GM19324 (cell line): ENCODE measurements at regions not wholly inside any gene's neighbourhood (a gene's known extent, or its start where the extent isn't known, plus 50 kb on each side); places are given as distances from the start of the nearest gene placed in this dataset.
"Not testable (repeated sequence)": the region's sequence is repeated elsewhere in the genome, so short reads cannot be mapped to it uniquely, and the experiment has no call there.

Experiments
- ATAC-seq: cut with Tn5 transposase; IDR thresholded peaks from one replicate; pipeline ENCODE4 v1.9.1; 2021; ENCODE audit warnings: mild to moderate bottlenecking, moderate library complexity; ENCODE audit not compliant: unreplicated experiment, low FRiP score

DNA sequence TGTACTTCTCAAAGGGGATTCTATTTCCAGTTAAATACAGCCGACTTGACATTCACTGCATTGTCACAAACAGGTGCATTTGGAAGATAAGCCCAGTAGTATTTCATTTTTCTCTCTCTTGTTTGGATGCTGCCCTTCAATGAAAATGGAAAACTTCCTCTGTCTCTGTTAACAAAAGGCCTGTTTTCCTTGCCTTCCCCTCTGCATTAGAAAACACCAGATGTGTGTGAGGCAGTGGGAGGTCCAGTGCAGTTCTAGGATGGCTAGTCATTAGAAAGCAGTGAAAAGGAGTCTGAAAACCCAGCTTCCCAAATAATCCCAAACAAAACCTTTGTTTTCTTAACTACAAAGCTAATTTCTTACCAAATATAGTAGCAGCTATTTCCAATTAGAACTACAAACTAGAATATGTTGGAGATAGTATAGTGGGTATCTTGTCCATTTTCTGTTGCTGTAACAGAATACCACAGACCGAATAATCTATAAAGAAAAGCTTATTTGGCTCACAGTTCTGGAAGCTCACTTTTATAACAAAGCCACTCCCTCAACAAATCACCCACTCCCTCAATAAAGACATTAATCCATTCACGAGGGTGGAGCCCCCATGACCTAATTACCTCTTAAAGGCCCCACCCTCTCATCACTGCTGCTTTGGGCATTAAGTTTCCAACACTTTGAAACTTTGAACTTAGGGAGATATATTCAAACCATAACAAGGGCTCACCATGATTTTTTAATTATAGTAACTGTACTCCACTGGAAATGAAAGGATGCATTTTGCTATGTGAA lies 452.1 kb upstream of the RPS6KA3 start:
- no peak for ATAC-seq

DNA sequence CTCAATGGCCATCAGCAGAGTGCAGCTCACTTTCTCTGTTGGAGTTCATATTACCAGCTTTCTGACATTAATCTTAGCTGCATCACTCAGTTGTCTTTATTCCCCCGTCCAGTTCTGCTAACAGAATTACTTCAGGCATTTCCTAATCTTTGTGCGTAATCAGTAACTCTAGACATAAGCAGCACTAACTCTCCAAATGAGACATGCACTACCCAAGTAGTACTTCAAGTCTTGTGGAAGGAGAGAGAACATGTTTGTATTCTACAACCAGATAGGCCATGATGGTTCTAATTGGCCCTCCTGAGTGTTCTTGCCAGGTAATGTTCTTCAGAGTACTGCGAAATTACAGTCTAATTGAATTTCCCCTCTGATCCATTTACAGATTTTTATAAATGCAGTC lies 448.5 kb upstream of the RPS6KA3 start:
- no peak for ATAC-seq

- ATAC-seq: no peak
Observed at GRCh38 chrX:20712811-20713210, 446.1 kb upstream of the RPS6KA3 start.

DNA sequence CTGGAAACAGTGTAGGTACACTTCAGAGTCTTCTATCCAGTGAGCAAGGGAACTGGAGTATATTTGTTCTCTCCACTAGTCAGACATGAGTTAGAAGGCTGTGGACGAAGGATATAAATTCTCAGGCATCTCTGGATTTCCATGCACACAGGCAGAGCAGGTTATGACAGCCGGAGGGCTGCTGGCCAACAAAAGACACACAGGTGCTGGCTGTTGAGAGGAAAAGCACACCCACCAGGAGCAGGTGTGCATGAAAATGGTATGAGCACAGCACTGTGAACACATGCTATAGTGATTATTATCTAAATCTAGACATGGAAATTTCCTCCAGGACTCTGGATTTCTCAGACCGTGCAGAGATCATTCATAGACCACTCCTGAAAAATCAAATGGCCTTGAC lies 444.7 kb upstream of the RPS6KA3 start:
- no peak for ATAC-seq

GRCh38 chrX:20693078-20693477 lies 426.4 kb upstream of the RPS6KA3 start:
- ATAC-seq: no peak

- ATAC-seq: no peak
Observed at GRCh38 chrX:20686256-20686655, 419.5 kb upstream of the RPS6KA3 start.

GRCh38 chrX:20685652-20686051 lies 418.9 kb upstream of the RPS6KA3 start:
- ATAC-seq: no peak

DNA sequence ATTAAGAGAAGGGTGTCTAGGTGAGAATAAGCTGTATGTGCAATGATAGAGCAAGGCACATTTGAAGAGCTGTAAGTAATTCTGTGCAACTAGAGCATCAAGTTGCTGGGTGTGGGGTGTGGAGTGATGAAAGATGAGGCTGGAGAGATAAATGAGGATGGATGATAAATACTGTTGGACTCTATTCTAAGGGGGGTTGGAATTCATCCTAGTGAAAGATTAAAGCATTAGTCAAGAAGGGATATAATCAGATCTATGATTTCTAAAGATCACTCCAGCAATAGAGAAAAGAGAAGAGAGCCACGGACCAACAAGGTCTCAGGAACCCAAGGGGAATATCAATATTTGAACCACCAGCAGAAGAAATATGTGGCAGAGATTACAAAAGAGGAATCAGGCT lies 415.0 kb upstream of the RPS6KA3 start:
- no peak for ATAC-seq

DNA sequence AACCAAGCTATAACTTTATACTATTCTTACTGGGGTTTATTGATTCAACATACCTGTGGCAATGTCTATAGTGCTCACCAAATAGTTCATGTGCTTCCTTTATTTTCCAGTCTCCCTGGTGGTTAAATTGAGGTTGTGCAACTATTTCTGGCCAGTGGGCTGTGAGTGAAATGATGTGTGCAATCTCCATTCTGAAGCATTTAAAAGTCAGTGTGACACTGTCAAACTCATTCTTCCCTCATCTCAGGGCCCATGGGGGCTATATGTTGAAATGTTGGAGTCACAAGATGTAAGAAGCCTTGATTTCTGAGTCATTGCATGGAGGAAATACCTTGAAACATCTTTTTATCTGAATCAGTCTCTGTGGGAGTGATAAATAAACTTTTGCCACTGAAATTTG lies 414.3 kb upstream of the RPS6KA3 start:
- no peak for ATAC-seq

GRCh38 chrX:20672476-20672875 lies 405.8 kb upstream of the RPS6KA3 start:
- no peak for ATAC-seq

GRCh38 chrX:20671746-20672145 lies 405.0 kb upstream of the RPS6KA3 start:
- not testable (repeated sequence) for ATAC-seq

DNA sequence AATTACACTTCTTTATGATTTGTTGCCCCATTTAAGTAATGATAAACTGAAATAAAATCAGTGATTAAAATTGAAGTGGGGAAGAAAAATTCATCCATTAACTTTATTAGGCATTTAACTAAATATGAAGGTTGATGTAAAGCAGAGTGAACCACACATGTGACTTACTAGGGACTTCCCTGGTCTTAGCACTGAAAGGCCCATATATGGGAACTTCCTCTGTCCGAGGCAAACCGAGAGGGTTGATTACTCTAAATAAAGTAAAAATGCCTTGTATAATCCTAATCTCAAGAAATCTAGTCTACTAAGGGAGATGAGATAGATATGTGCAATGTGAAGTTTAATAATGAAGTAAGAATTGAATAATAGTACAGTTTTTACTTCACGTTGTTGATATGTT lies 403.9 kb upstream of the RPS6KA3 start:
- ATAC-seq: no peak

- no peak for ATAC-seq
Observed at GRCh38 chrX:20668550-20668949, 401.8 kb upstream of the RPS6KA3 start.

DNA sequence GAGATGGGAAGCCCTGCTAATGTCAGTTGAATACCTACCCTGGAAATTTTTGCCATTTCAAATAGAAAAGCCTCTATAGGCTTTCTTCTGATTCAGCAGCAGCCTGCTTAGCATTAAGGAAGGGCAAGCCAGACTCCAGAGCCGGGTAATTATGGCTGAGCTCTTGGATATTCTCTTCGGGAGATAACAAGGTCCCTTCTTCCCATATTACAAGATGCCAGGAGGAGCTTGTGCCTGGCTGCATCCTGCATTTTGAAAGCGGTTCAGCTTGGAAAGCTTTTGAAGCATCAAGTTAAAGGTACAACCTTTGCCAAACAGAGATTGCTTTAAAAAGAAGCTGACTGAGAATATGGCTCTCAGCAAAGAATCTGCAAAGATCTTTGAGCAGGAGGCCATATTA lies 399.6 kb upstream of the RPS6KA3 start:
- ATAC-seq: no peak

GRCh38 chrX:20665481-20665880 lies 398.8 kb upstream of the RPS6KA3 start:
- ATAC-seq: no peak

DNA sequence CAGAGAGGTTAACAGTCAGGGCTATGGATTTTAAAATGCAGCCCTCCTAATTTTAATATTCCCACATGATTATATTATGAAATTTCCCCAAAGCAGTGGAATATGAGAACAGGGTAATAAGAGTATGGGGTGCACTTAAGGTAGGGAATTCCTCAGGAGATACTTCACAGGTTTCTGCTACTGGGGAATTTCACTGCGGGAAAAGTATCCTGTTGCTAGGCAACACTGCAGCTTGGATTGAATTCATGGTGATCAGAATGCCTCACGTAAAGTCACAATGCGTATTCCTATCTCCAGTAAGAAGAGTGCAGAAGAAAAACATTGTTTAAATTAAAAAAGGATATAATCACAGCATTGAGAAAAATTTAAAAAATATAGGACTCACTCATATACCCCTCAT lies 398.1 kb upstream of the RPS6KA3 start:
- ATAC-seq: no peak

DNA sequence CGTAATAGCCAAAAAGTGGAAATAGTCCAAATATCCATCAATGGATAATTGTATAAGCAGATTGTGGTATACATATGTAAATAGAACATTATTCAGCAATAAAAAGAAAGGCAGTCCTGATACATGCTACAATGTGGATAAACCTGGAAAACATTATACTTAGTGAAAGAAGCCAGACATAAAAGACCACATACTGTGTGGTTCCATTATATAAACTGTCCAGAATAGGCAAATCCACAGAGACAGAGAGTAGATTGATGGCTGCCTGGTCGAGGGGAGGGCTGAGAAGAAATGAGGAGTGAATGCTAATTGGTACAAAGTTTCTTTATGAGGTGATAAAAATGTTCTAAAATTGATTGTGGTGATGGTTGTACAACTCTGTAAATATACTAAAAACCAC lies 397.4 kb upstream of the RPS6KA3 start:
- no peak for ATAC-seq

GRCh38 chrX:20663336-20663735 lies 396.6 kb upstream of the RPS6KA3 start:
- ATAC-seq: no peak

- no peak for ATAC-seq
Observed at GRCh38 chrX:20656721-20657120, 390.0 kb upstream of the RPS6KA3 start.

DNA sequence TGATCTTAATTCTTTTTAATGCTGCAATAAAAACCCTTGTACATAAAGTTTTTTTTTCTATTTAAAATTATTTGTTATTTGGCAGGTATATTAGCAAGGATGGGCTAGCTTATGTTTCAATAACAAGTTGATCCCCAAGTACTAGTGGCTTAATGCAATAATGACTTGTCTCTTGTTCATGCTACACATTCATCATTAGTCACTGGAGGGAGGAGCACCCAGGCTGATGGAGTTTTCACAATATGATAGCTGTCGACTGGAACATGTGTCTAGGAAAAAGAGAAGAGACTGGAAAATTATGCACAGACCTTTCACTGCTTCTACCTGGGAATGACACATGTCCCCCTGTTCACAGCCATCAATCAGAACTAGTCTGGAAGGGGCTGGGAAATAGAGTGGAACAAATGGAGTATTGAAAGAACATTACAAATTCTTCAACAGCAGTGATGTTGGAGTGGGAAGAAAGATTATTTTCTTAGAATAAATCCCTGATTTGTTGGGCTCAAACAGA lies 387.9 kb upstream of the RPS6KA3 start:
- ATAC-seq: no peak

DNA sequence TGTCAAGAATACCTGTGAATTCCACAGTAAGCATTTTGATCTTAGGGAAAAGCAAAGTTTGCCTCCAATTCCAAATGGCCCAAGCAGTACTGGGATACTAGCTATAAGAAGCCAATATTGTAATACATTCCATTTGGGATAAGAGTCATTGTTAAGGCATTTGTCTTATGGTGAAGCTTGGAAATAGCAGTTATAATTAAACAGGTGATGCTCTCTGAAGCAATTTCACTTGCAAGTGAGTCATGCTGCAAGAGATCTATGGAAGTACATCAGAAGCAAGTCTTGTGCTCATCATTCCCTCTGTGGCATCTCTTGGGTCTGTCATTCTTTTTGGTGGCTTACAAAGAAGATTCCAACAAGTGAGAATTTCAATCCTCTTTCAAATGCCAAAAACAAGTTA lies 386.4 kb upstream of the RPS6KA3 start:
- ATAC-seq: no peak

GRCh38 chrX:20641954-20642353 lies 375.2 kb upstream of the RPS6KA3 start:
- ATAC-seq: no peak

DNA sequence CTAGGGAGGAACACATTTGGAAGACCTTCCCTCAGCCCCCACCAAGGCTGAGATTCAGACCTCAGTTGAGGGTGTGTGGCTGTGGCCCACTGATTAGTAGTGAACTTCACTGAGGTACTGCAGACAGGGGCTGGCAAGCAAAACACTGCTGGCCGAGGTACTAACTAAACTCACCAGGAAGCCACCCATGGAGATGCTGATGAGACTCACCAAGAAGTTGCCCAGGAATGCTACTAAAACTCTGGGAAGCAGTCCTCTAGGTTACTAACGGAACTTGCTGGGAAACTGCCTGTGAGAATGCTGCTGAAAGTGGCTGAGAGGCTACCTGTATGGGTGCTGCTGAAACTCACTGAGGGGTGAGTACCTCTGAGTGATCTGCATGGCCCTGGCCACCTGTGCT lies 372.4 kb upstream of the RPS6KA3 start:
- ATAC-seq: no peak
